BE2C (cell line): ENCODE measurements at regions not wholly inside any gene's neighbourhood (a gene's known extent, or its start where the extent isn't known, plus 50 kb on each side); places are given as distances from the start of the nearest gene placed in this dataset.

ENCODE experiments used
- DNase-seq: peaks from one replicate; pipeline ENCODE4 v3.0.0-alpha.2; 2020
- H3K27me3 ChIP-seq: fragments of 250-450 bp; sonication (Bioruptor Pico); 2 replicates; pipeline ENCODE4 v1.5.1; 2020; ENCODE audit warnings: mild to moderate bottlenecking
- H3K36me3 ChIP-seq: fragments of 250-450 bp; sonication (Bioruptor Pico); 2 replicates; pipeline ENCODE4 v1.5.1; 2020; ENCODE audit warnings: mild to moderate bottlenecking
- H3K4me1 ChIP-seq: fragments of 250-450 bp; sonication (Bioruptor Pico); 2 replicates; pipeline ENCODE4 v1.5.1; 2020
- H3K4me3 ChIP-seq: 2 replicates; pipeline ENCODE4 v1.5.1; 2011; ENCODE audit warnings: low read depth, low read length
- H3K9me3 ChIP-seq: fragments of 250-450 bp; sonication (Bioruptor Pico); 2 replicates; pipeline ENCODE4 v1.5.1; 2020
- CTCF ChIP-seq: IDR thresholded peaks from 2 replicates; pipeline ENCODE4 v1.5.1; 2012; ENCODE audit warnings: mild to moderate bottlenecking, low read depth, low read length

- H3K4me3 ChIP-seq = no peak overlapping the region
- no peak for DNase-seq
- H3K27me3 ChIP-seq = no peaks in the 10 kb centered on the region
- no peaks in the 10 kb centered on the region for H3K4me1 ChIP-seq
- H3K9me3 ChIP-seq = no peaks in the 10 kb centered on the region
- no peaks in the 10 kb centered on the region for H3K36me3 ChIP-seq
- TF ChIP-seq CTCF = no peak
Observed at GRCh38 chr5:133779828-133780475, 167.6 kb upstream of the FSTL4 start.

- Histone ChIP-seq H3K36me3 (no peaks in the 10 kb centered on the region), H3K27me3 (no peaks in the 10 kb centered on the region), H3K9me3 (no peaks in the 10 kb centered on the region), H3K4me1 (no peaks in the 10 kb centered on the region), H3K4me3 (no peak overlapping the region)
- TF ChIP-seq CTCF = no peak
- no peak for DNase-seq
Observed at GRCh38 chr5:133778636-133779035, 166.3 kb upstream of the FSTL4 start.

GRCh38 chr5:133777951-133778350, 165.6 kb upstream of the FSTL4 start:
- Histone ChIP-seq H3K27me3 (no peaks in the 10 kb centered on the region), H3K36me3 (no peaks in the 10 kb centered on the region), H3K4me3 (no peak overlapping the region), H3K4me1 (no peaks in the 10 kb centered on the region), H3K9me3 (no peaks in the 10 kb centered on the region)
- TF ChIP-seq CTCF = no peak
- DNase-seq = no peak

- Histone ChIP-seq H3K27me3 (no peaks in the 10 kb centered on the region), H3K4me3 (no peak overlapping the region), H3K4me1 (no peaks in the 10 kb centered on the region), H3K36me3 (no peaks in the 10 kb centered on the region), H3K9me3 (no peaks in the 10 kb centered on the region)
- no peak for DNase-seq
- TF ChIP-seq CTCF = no peak
Observed at GRCh38 chr5:133775584-133776304, 163.4 kb upstream of the FSTL4 start.

- Histone ChIP-seq H3K36me3 (no peaks in the 10 kb centered on the region), H3K4me1 (no peaks in the 10 kb centered on the region), H3K9me3 (no peaks in the 10 kb centered on the region), H3K4me3 (no peak overlapping the region), H3K27me3 (no peaks in the 10 kb centered on the region)
- TF ChIP-seq CTCF = no peak
- no peak for DNase-seq
Observed at GRCh38 chr5:133773247-133774202, 161.2 kb upstream of the FSTL4 start.
